HepG2 (cell line): ENCODE measurements at regions not wholly inside any gene's neighbourhood (a gene's known extent, or its start where the extent isn't known, plus 50 kb on each side); places are given as distances from the start of the nearest gene placed in this dataset.

ENCODE experiments used
- FOXP4 ChIP-seq: sonication (generic); formaldehyde crosslinking; IDR thresholded peaks from 2 replicates; pipeline ENCODE4 v1.4.0; 2020; ENCODE audit warnings: missing genetic modification reagents
- GABPB1 ChIP-seq: IDR thresholded peaks from 2 replicates; pipeline ENCODE4 v1.6.1; 2016; ENCODE audit warnings: mild to moderate bottlenecking, missing genetic modification reagents, moderate library complexity, missing compliant biosample characterization
- HCFC1 ChIP-seq: fragments of 150-350 bp; IDR thresholded peaks from 2 replicates; pipeline ENCODE4 v1.6.1; 2014; ENCODE audit warnings: low read depth, low read length
- POLR2A ChIP-seq, 2 experiments: IDR thresholded peaks; 2 replicates each; pipeline ENCODE4 v1.6.1; 2011; ENCODE audit warnings: low read depth in 2 of 2, low read length in 2 of 2, mild to moderate bottlenecking in 1 of 2, moderate library complexity in 1 of 2; ENCODE audit not compliant: insufficient read depth in 1 of 2
- SMC3 ChIP-seq: IDR thresholded peaks from 2 replicates; pipeline ENCODE4 v1.6.1; 2011; ENCODE audit warnings: low read length, improper control_type of control experiment
- SUZ12 ChIP-seq: fragments of 150-350 bp; IDR thresholded peaks from 2 replicates; pipeline ENCODE4 v1.6.1; 2014; ENCODE audit warnings: low read depth, low read length
- ZNF180 ChIP-seq: sonication (generic); formaldehyde crosslinking; IDR thresholded peaks from 2 replicates; pipeline ENCODE4 v1.4.0; 2020; ENCODE audit warnings: low read depth, missing genetic modification reagents, borderline replicate concordance
- ZNF30 ChIP-seq: sonication (generic); formaldehyde crosslinking; IDR thresholded peaks from 2 replicates; pipeline ENCODE4 v1.5.0; 2020; ENCODE audit warnings: mild to moderate bottlenecking, missing genetic modification reagents
- ZNF792 ChIP-seq: IDR thresholded peaks from 2 replicates; pipeline ENCODE4 v1.6.1; 2016
- ZZZ3 ChIP-seq: sonication (generic); formaldehyde crosslinking; IDR thresholded peaks from 2 replicates; pipeline ENCODE4 v1.4.0; 2020; ENCODE audit warnings: missing genetic modification reagents, mild to moderate bottlenecking, borderline replicate concordance
- TF ChIP-seq, protein P1 (sequence below): sonication (generic); formaldehyde crosslinking; IDR thresholded peaks from 2 replicates; pipeline ENCODE4 v1.5.1; 2020; ENCODE audit warnings: missing genetic modification reagents, mild to moderate bottlenecking, borderline replicate concordance

DNA sequence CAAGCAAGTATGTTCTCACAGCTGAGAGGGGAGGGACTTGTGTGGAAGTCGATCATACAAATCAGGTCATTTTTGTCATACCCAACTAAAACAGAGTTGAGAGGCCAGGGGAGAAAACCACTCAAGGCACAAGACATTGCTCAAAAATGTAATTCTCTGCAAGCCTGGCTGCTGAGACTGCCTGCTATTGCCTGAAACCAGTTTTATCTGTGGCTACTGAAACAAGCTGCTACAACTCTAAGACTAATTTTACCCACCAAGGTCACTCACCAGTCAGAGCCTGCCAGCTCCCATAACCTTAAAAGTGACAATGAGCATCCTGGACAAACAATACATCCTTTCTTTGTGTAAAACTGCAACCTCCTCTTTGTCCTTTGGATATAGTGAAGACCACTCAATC is 54.1 kb upstream of the CST7 start:
- TF ChIP-seq ZNF792 (CRISPR knock-in tag) (no peak), POLR2A (IDR thresholded peaks at IDR 0.05; ENCODE audit: insufficient read depth in 1 of 2, low read depth in 2 of 2, low read length in 2 of 2) (no peak), ZNF30 (CRISPR knock-in tag) (no peak), ZNF180 (CRISPR knock-in tag) (no peak), FOXP4 (CRISPR knock-in tag) (no peak), SMC3 (no peak), ZZZ3 (no peak), GABPB1 (CRISPR knock-in tag) (no peak), SUZ12 (no peak), HCFC1 (no peak)
- TF ChIP-seq, protein P1, sequence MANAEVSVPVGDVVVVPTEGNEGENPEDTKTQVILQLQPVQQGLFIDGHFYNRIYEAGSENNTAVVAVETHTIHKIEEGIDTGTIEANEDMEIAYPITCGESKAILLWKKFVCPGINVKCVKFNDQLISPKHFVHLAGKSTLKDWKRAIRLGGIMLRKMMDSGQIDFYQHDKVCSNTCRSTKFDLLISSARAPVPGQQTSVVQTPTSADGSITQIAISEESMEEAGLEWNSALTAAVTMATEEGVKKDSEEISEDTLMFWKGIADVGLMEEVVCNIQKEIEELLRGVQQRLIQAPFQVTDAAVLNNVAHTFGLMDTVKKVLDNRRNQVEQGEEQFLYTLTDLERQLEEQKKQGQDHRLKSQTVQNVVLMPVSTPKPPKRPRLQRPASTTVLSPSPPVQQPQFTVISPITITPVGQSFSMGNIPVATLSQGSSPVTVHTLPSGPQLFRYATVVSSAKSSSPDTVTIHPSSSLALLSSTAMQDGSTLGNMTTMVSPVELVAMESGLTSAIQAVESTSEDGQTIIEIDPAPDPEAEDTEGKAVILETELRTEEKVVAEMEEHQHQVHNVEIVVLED, result no peak
